ENCODE measurements at regions not wholly inside any gene's neighbourhood (a gene's known extent, or its start where the extent isn't known, plus 50 kb on each side); places are given as distances from the start of the nearest gene placed in this dataset.

- peak overlapping the region; percentile 44 to 72 (median 66) for H3K4me3 Mint-ChIP-seq
- H3K36me3 Mint-ChIP-seq (ENCODE audit: low read depth): no peaks in the 10 kb centered on the region
- peak overlapping the region; percentile 79 to 94 (median 92) for H3K27ac Mint-ChIP-seq
- H3K9me3 Mint-ChIP-seq: no peaks in the 10 kb centered on the region
- H3K4me1 Mint-ChIP-seq: peaks cover 31% of the 10 kb centered on the region
- TF ChIP-seq, protein P1, sequence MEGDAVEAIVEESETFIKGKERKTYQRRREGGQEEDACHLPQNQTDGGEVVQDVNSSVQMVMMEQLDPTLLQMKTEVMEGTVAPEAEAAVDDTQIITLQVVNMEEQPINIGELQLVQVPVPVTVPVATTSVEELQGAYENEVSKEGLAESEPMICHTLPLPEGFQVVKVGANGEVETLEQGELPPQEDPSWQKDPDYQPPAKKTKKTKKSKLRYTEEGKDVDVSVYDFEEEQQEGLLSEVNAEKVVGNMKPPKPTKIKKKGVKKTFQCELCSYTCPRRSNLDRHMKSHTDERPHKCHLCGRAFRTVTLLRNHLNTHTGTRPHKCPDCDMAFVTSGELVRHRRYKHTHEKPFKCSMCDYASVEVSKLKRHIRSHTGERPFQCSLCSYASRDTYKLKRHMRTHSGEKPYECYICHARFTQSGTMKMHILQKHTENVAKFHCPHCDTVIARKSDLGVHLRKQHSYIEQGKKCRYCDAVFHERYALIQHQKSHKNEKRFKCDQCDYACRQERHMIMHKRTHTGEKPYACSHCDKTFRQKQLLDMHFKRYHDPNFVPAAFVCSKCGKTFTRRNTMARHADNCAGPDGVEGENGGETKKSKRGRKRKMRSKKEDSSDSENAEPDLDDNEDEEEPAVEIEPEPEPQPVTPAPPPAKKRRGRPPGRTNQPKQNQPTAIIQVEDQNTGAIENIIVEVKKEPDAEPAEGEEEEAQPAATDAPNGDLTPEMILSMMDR (IDR thresholded peaks at IDR 0.05; ENCODE audit: unreplicated experiment in 3 of 3): no peak
- peaks cover 3% of the 10 kb centered on the region for H3K27me3 Mint-ChIP-seq (ENCODE audit: low read depth)
Measured at GRCh38 chr12:116381744-116382685, 104.5 kb upstream of the MED13L start.

DNA sequence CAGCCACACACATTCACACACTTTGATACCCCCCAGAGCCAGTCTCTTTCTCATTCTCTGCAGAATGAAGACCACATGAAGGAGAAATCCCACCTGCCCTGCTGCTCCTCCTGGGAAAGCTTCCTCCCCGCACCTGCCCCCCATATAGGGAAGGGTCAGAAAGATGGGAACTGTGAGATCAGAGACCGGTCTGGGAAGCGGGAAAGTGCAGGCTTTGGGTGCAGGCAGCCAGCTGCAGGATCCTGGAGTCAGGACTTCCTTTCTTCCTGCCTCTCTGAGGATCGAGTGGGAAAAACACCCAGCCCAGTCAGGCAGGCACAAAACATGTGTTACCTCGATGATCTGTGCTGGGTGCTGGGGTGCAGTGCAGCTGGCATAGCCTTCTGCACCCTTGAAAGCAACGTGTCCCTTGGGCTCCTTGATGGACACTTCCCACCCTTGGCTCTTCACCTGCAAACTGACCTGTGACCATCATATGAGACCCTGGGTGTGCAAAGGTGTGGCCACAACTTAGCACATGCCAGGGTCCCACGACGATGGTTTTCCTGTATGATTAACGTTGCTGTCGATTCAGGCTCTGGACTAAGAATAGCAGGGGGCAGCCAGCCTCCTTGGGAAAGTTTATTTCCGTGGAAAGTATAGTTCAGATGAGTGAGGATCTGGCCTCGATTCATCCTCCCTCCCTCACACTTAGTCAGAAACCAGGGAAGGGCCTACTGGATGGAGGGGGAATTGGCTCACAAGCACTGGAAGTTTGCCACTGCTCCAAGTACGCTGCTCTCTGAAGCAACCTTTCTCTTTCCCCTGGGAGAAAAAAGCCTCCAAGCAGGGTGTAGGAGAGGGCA lies 105.4 kb upstream of the MED13L start:
- Mint-ChIP-seq H3K9me3 (no peaks in the 10 kb centered on the region), H3K27me3 (ENCODE audit: low read depth) (peaks cover 3% of the 10 kb centered on the region)
- TF ChIP-seq, protein P1 (IDR thresholded peaks at IDR 0.05; ENCODE audit: unreplicated experiment in 3 of 3): no peak

DNA sequence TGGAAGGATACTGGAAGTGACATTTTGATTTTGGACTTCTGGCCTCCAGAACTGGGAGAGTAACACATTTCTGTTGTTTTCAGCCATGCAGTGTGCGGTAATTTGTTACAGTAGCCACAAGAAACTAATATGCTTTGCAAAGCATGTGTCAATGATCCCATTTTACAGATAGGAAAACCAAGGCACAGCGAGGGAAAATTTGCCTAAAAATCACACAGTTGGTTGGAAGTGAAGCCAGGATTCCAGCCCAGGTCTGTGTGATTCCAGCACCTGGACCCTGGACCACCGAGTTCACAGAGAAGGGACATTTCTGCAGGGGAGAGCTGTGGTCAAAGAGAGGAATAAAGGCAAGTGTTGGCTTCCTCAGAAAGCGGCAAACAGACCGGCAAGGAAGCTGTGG lies 106.7 kb upstream of the MED13L start:
- Mint-ChIP-seq H3K36me3 (ENCODE audit: low read depth) (no peaks in the 10 kb centered on the region), H3K4me1 (peaks cover 26% of the 10 kb centered on the region)
- TF ChIP-seq, protein P1 (IDR thresholded peaks at IDR 0.05; ENCODE audit: unreplicated experiment in 3 of 3): no peak

More for the DNA sequence above, 105.4 kb upstream of the MED13L start:
- peak overlapping the region; percentile 79 to 98 (median 94) for H3K27ac Mint-ChIP-seq
- H3K36me3 Mint-ChIP-seq (ENCODE audit: low read depth): no peaks in the 10 kb centered on the region
- H3K4me1 Mint-ChIP-seq: peaks cover 25% of the 10 kb centered on the region
- H3K4me3 Mint-ChIP-seq: peak overlapping the region; percentile 58 to 68 (median 66)

GRCh38 chr12:116384691-116385485 lies 107.4 kb upstream of the MED13L start:
- TF ChIP-seq, protein P1 (IDR thresholded peaks at IDR 0.05; ENCODE audit: unreplicated experiment in 3 of 3): no peak
- H3K36me3 Mint-ChIP-seq (ENCODE audit: low read depth): no peaks in the 10 kb centered on the region
- H3K27ac Mint-ChIP-seq: no peak overlapping the region
- peaks cover 28% of the 10 kb centered on the region for H3K4me1 Mint-ChIP-seq
- H3K27me3 Mint-ChIP-seq (ENCODE audit: low read depth): peaks cover 3% of the 10 kb centered on the region
- no peak overlapping the region for H3K4me3 Mint-ChIP-seq
- no peaks in the 10 kb centered on the region for H3K9me3 Mint-ChIP-seq

More for the DNA sequence above, 106.7 kb upstream of the MED13L start:
- Mint-ChIP-seq H3K27ac (peak overlapping the region in 1 of 3 experiments; percentile 20), H3K27me3 (ENCODE audit: low read depth) (peaks cover 3% of the 10 kb centered on the region), H3K9me3 (no peaks in the 10 kb centered on the region), H3K4me3 (no peak overlapping the region)

GRCh38 chr12:116385486-116386217 lies 108.2 kb upstream of the MED13L start:
- TF ChIP-seq, protein P1 (IDR thresholded peaks at IDR 0.05; ENCODE audit: unreplicated experiment in 3 of 3): no peak
- Mint-ChIP-seq H3K36me3 (ENCODE audit: low read depth) (no peaks in the 10 kb centered on the region), H3K27ac (peak overlapping the region in 1 of 3 experiments; percentile 37), H3K4me3 (no peak overlapping the region), H3K27me3 (ENCODE audit: low read depth) (no peaks in the 10 kb centered on the region), H3K9me3 (no peaks in the 10 kb centered on the region), H3K4me1 (peaks cover 28% of the 10 kb centered on the region)

Data from nephron (organoid).